ENCODE measurements at regions not wholly inside any gene's neighbourhood (a gene's known extent, or its start where the extent isn't known, plus 50 kb on each side); places are given as distances from the start of the nearest gene placed in this dataset.

DNA sequence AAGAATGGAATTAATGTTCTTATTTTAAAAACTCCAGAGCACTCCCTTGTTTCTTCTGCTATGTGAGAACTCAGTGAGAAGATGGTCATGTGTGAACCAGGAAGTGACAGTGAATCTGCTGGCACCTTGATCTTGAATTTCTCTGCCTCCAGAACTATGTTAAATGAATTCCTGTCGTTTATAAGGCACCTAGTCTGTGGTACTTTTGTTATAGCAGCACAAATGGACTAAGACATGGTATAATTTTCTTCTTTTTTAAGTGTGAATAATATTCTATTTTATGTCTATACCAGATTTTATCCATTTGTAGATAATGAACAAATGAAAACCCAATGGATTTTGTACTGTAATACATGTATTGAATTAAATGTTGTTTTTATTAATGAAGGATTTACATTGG lies 601.9 kb upstream of the REG3G start:
- DNase-seq (no peak), FAIRE-seq (no peak)
- H3K9me3 ChIP-seq (ENCODE audit: control insufficient read depth in 2 of 2, insufficient read depth in 1 of 2, low read depth in 1 of 2, low read length in 1 of 2): no peaks in the 10 kb centered on the region
- H3K27ac ChIP-seq (ENCODE audit: low read depth in 1 of 3, low read length in 2 of 3): no peak overlapping the region
- H3K4me1 ChIP-seq (ENCODE audit: control insufficient read depth in 3 of 3, insufficient read depth in 2 of 3, low read depth in 1 of 3, low read length in 2 of 3): no peaks in the 10 kb centered on the region
- H3K36me3 ChIP-seq (ENCODE audit: control insufficient read depth in 3 of 3, insufficient read depth in 2 of 3, low read depth in 1 of 3, low read length in 3 of 3): no peaks in the 10 kb centered on the region
- no peaks in the 10 kb centered on the region for H3K27me3 ChIP-seq (ENCODE audit: control insufficient read depth in 3 of 3, insufficient read depth in 3 of 3, low read length in 3 of 3)
- H3K4me3 ChIP-seq (ENCODE audit: low read depth in 1 of 3, low read length in 3 of 3): no peak overlapping the region
- WGBS, 3 donors: 35 to 53% (median 38%) methylated on average over 1 of the region's 1 CpG

DNA sequence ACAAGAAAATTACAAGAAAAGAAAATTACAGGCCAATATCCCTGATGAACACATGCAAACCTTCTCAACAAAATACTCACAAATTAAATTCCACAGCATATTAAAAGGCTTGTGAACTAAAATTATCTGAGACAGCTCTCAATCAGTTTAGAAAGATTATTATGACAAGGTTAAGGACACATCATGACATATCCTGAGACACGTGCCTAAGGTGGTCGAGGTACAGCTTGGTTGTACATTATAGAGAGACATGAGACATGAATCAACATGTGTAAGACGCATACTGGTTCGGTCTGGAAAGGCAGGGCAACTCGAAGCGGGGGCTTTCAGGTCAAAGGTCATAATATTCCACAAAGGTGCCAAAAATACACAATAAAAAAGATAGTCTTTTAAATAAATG lies 598.3 kb upstream of the REG3G start:
- no peaks in the 10 kb centered on the region for H3K9me3 ChIP-seq (ENCODE audit: control insufficient read depth in 2 of 2, insufficient read depth in 1 of 2, low read depth in 1 of 2, low read length in 1 of 2)
- no peak overlapping the region for H3K4me3 ChIP-seq (ENCODE audit: low read depth in 1 of 3, low read length in 3 of 3)
- WGBS, 3 donors: 66 to 87% (median 74%) methylated on average over 6 of the region's 6 CpGs
- H3K4me1 ChIP-seq (ENCODE audit: control insufficient read depth in 3 of 3, insufficient read depth in 2 of 3, low read depth in 1 of 3, low read length in 2 of 3): no peaks in the 10 kb centered on the region
- FAIRE-seq: no peak
- DNase-seq: no peak
- no peaks in the 10 kb centered on the region for H3K36me3 ChIP-seq (ENCODE audit: control insufficient read depth in 3 of 3, insufficient read depth in 2 of 3, low read depth in 1 of 3, low read length in 3 of 3)
- no peak overlapping the region for H3K27ac ChIP-seq (ENCODE audit: low read depth in 1 of 3, low read length in 2 of 3)
- H3K27me3 ChIP-seq (ENCODE audit: control insufficient read depth in 3 of 3, insufficient read depth in 3 of 3, low read length in 3 of 3): no peaks in the 10 kb centered on the region

- H3K27me3 ChIP-seq (ENCODE audit: control insufficient read depth in 3 of 3, insufficient read depth in 3 of 3, low read length in 3 of 3): no peaks in the 10 kb centered on the region
- H3K9me3 ChIP-seq (ENCODE audit: control insufficient read depth in 2 of 2, insufficient read depth in 1 of 2, low read depth in 1 of 2, low read length in 1 of 2): no peaks in the 10 kb centered on the region
- no peak for FAIRE-seq
- peak in 1 of 2 donors; percentile 7 for DNase-seq
- WGBS, 3 donors: 37 to 78% (median 53%) methylated on average over 3 of the region's 3 CpGs
- H3K4me3 ChIP-seq (ENCODE audit: low read depth in 1 of 3, low read length in 3 of 3): no peak overlapping the region
- no peak overlapping the region for H3K27ac ChIP-seq (ENCODE audit: low read depth in 1 of 3, low read length in 2 of 3)
- H3K4me1 ChIP-seq (ENCODE audit: control insufficient read depth in 3 of 3, insufficient read depth in 2 of 3, low read depth in 1 of 3, low read length in 2 of 3): no peaks in the 10 kb centered on the region
- no peaks in the 10 kb centered on the region for H3K36me3 ChIP-seq (ENCODE audit: control insufficient read depth in 3 of 3, insufficient read depth in 2 of 3, low read depth in 1 of 3, low read length in 3 of 3)
These were observed 594.3 kb upstream of the REG3G start for GRCh38 chr2:78431241-78431640.

- Histone ChIP-seq H3K36me3 (ENCODE audit: control insufficient read depth in 3 of 3, insufficient read depth in 2 of 3, low read depth in 1 of 3, low read length in 3 of 3) (no peaks in the 10 kb centered on the region), H3K27me3 (ENCODE audit: control insufficient read depth in 3 of 3, insufficient read depth in 3 of 3, low read length in 3 of 3) (no peaks in the 10 kb centered on the region), H3K9me3 (ENCODE audit: control insufficient read depth in 2 of 2, insufficient read depth in 1 of 2, low read depth in 1 of 2, low read length in 1 of 2) (peaks cover 0 to 2% of the 10 kb centered on the region in 2 donors), H3K4me3 (ENCODE audit: low read depth in 1 of 3, low read length in 3 of 3) (no peak overlapping the region), H3K27ac (ENCODE audit: low read depth in 1 of 3, low read length in 2 of 3) (no peak overlapping the region), H3K4me1 (ENCODE audit: control insufficient read depth in 3 of 3, insufficient read depth in 2 of 3, low read depth in 1 of 3, low read length in 2 of 3) (no peaks in the 10 kb centered on the region)
- DNase-seq (no peak), FAIRE-seq (no peak)
- WGBS, 3 donors: 45 to 56% (median 45%) methylated on average over 2 of the region's 2 CpGs
These were observed 586.4 kb upstream of the REG3G start for GRCh38 chr2:78439122-78439521.

- no peak for DNase-seq
- H3K9me3 ChIP-seq (ENCODE audit: control insufficient read depth in 2 of 2, insufficient read depth in 1 of 2, low read depth in 1 of 2, low read length in 1 of 2): no peaks in the 10 kb centered on the region
- WGBS, 3 donors: 12 to 49% (median 16%) methylated on average over 2 of the region's 2 CpGs
- no peak overlapping the region for H3K27ac ChIP-seq (ENCODE audit: low read depth in 1 of 3, low read length in 2 of 3)
- H3K4me3 ChIP-seq (ENCODE audit: low read depth in 1 of 3, low read length in 3 of 3): no peak overlapping the region
- no peaks in the 10 kb centered on the region for H3K36me3 ChIP-seq (ENCODE audit: control insufficient read depth in 3 of 3, insufficient read depth in 2 of 3, low read depth in 1 of 3, low read length in 3 of 3)
- no peaks in the 10 kb centered on the region for H3K4me1 ChIP-seq (ENCODE audit: control insufficient read depth in 3 of 3, insufficient read depth in 2 of 3, low read depth in 1 of 3, low read length in 2 of 3)
- FAIRE-seq: no peak
- no peaks in the 10 kb centered on the region for H3K27me3 ChIP-seq (ENCODE audit: control insufficient read depth in 3 of 3, insufficient read depth in 3 of 3, low read length in 3 of 3)
These were observed 569.9 kb upstream of the REG3G start for GRCh38 chr2:78455586-78455985.

DNA sequence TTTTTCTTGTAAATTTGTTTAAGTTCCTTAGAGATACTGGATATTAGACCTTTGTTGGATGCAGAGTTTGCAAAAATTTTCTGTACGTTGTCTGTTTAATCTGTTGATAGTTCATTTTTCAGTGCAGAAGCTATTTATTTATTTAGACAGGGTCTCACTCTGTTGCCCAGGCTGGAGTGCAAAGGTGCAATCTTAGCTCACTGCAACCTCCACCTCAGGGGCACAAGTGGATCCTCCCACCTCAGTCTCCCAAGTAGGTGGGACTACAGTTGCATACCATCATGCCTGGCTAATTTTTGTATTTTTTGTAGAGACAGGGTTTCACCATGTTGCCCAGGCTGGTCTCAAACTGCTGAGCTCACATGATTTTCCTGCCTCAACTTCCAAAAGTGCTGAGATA lies 568.2 kb upstream of the REG3G start:
- Histone ChIP-seq H3K4me3 (ENCODE audit: low read depth in 1 of 3, low read length in 3 of 3) (no peak overlapping the region), H3K27me3 (ENCODE audit: control insufficient read depth in 3 of 3, insufficient read depth in 3 of 3, low read length in 3 of 3) (no peaks in the 10 kb centered on the region), H3K4me1 (ENCODE audit: control insufficient read depth in 3 of 3, insufficient read depth in 2 of 3, low read depth in 1 of 3, low read length in 2 of 3) (no peaks in the 10 kb centered on the region), H3K9me3 (ENCODE audit: control insufficient read depth in 2 of 2, insufficient read depth in 1 of 2, low read depth in 1 of 2, low read length in 1 of 2) (no peaks in the 10 kb centered on the region), H3K27ac (ENCODE audit: low read depth in 1 of 3, low read length in 2 of 3) (no peak overlapping the region), H3K36me3 (ENCODE audit: control insufficient read depth in 3 of 3, insufficient read depth in 2 of 3, low read depth in 1 of 3, low read length in 3 of 3) (no peaks in the 10 kb centered on the region)
- FAIRE-seq (no peak), DNase-seq (no peak)
- WGBS, 3 donors: 72 to 79% (median 74%) methylated on average over 1 of the region's 1 CpG

- Histone ChIP-seq H3K4me3 (ENCODE audit: low read depth in 1 of 3, low read length in 3 of 3) (no peak overlapping the region), H3K36me3 (ENCODE audit: control insufficient read depth in 3 of 3, insufficient read depth in 2 of 3, low read depth in 1 of 3, low read length in 3 of 3) (no peaks in the 10 kb centered on the region), H3K4me1 (ENCODE audit: control insufficient read depth in 3 of 3, insufficient read depth in 2 of 3, low read depth in 1 of 3, low read length in 2 of 3) (no peaks in the 10 kb centered on the region), H3K27me3 (ENCODE audit: control insufficient read depth in 3 of 3, insufficient read depth in 3 of 3, low read length in 3 of 3) (no peaks in the 10 kb centered on the region), H3K9me3 (ENCODE audit: control insufficient read depth in 2 of 2, insufficient read depth in 1 of 2, low read depth in 1 of 2, low read length in 1 of 2) (no peaks in the 10 kb centered on the region), H3K27ac (ENCODE audit: low read depth in 1 of 3, low read length in 2 of 3) (no peak overlapping the region)
- DNase-seq: no peak
- 85 to 93% (median 92%) methylated on average over 3 of the region's 3 CpGs for WGBS, 3 donors
- FAIRE-seq: no peak
These were observed 559.8 kb upstream of the REG3G start for GRCh38 chr2:78465707-78466106.

GRCh38 chr2:78476619-78477229 lies 548.8 kb upstream of the REG3G start:
- FAIRE-seq (no peak), DNase-seq (no peak)
- H3K4me1 ChIP-seq (ENCODE audit: control insufficient read depth in 3 of 3, insufficient read depth in 2 of 3, low read depth in 1 of 3, low read length in 2 of 3): no peaks in the 10 kb centered on the region
- H3K27me3 ChIP-seq (ENCODE audit: control insufficient read depth in 3 of 3, insufficient read depth in 3 of 3, low read length in 3 of 3): no peaks in the 10 kb centered on the region
- no peak overlapping the region for H3K4me3 ChIP-seq (ENCODE audit: low read depth in 1 of 3, low read length in 3 of 3)
- WGBS, 3 donors: 81 to 86% (median 82%) methylated on average over 8 of the region's 8 CpGs
- no peak overlapping the region for H3K27ac ChIP-seq (ENCODE audit: low read depth in 1 of 3, low read length in 2 of 3)
- no peaks in the 10 kb centered on the region for H3K9me3 ChIP-seq (ENCODE audit: control insufficient read depth in 2 of 2, insufficient read depth in 1 of 2, low read depth in 1 of 2, low read length in 1 of 2)
- H3K36me3 ChIP-seq (ENCODE audit: control insufficient read depth in 3 of 3, insufficient read depth in 2 of 3, low read depth in 1 of 3, low read length in 3 of 3): no peaks in the 10 kb centered on the region

- no peak overlapping the region for H3K27ac ChIP-seq (ENCODE audit: low read depth in 1 of 3, low read length in 2 of 3)
- DNase-seq (no peak), FAIRE-seq (no peak)
- no peaks in the 10 kb centered on the region for H3K9me3 ChIP-seq (ENCODE audit: control insufficient read depth in 2 of 2, insufficient read depth in 1 of 2, low read depth in 1 of 2, low read length in 1 of 2)
- H3K36me3 ChIP-seq (ENCODE audit: control insufficient read depth in 3 of 3, insufficient read depth in 2 of 3, low read depth in 1 of 3, low read length in 3 of 3): no peaks in the 10 kb centered on the region
- H3K4me3 ChIP-seq (ENCODE audit: low read depth in 1 of 3, low read length in 3 of 3): no peak overlapping the region
- H3K4me1 ChIP-seq (ENCODE audit: control insufficient read depth in 3 of 3, insufficient read depth in 2 of 3, low read depth in 1 of 3, low read length in 2 of 3): no peaks in the 10 kb centered on the region
- no peaks in the 10 kb centered on the region for H3K27me3 ChIP-seq (ENCODE audit: control insufficient read depth in 3 of 3, insufficient read depth in 3 of 3, low read length in 3 of 3)
These were observed 538.9 kb upstream of the REG3G start for GRCh38 chr2:78486565-78486964.

All from small intestine (tissue), 7 donors.